ENCODE measurements at regions not wholly inside any gene's neighbourhood (a gene's known extent, or its start where the extent isn't known, plus 50 kb on each side); places are given as distances from the start of the nearest gene placed in this dataset.

- TF ChIP-seq CTCF (IDR thresholded peaks at IDR 0.05) (no peak), TEAD1 (CRISPR knock-in tag; IDR thresholded peaks at IDR 0.05) (no peak), FOXP4 (CRISPR knock-in tag; IDR thresholded peaks at IDR 0.05) (no peak), IRF2 (CRISPR knock-in tag; IDR thresholded peaks at IDR 0.05; ENCODE audit: borderline replicate concordance, low read depth) (no peak), ZNF423 (CRISPR knock-in tag; IDR thresholded peaks at IDR 0.05) (no peak), USF2 (CRISPR knock-in tag; IDR thresholded peaks at IDR 0.05) (no peak), MYBL2 (CRISPR knock-in tag; IDR thresholded peaks at IDR 0.05) (no peak), TP53 (CRISPR knock-in tag; IDR thresholded peaks at IDR 0.05) (no peak), GTF2I (CRISPR knock-in tag; conservative IDR thresholded peaks at IDR 0.05) (no peak), SP1 (CRISPR knock-in tag; conservative IDR thresholded peaks at IDR 0.05) (no peak), E2F1 (CRISPR knock-in tag; IDR thresholded peaks at IDR 0.05) (no peak), SOX15 (CRISPR knock-in tag; IDR thresholded peaks at IDR 0.05) (no peak)
Measured at GRCh38 chr13:107819071-107819470, 396.3 kb downstream of the LIG4 start.
